Neural cell (in vitro differentiated cells): ENCODE measurements at regions not wholly inside any gene's neighbourhood (a gene's known extent, or its start where the extent isn't known, plus 50 kb on each side); places are given as distances from the start of the nearest gene placed in this dataset.

Experiments used
- EP300 ChIP-seq: fragments of 450-650 bp; conservative IDR thresholded peaks from 2 replicates; pipeline ENCODE4 v1.6.1; 2014; ENCODE audit warnings: antibody characterized with exemption, mild to moderate bottlenecking, moderate library complexity; ENCODE audit not compliant: poor library complexity, severe bottlenecking
- EZH2 ChIP-seq: fragments of 200-600, 300-800 bp; shearing (Covaris generic), sonication (generic); IDR thresholded peaks from 2 replicates; pipeline ENCODE4 v1.6.1; 2014; ENCODE audit warnings: antibody characterized with exemption, low read length, borderline replicate concordance, mild to moderate bottlenecking; ENCODE audit not compliant: insufficient read depth, poor library complexity, severe bottlenecking
- POLR2AphosphoS5 ChIP-seq: IDR thresholded peaks from 2 replicates; pipeline ENCODE4 v1.6.1; 2012
- RAD21 ChIP-seq: fragments of 450-650 bp; conservative IDR thresholded peaks from 2 replicates; pipeline ENCODE4 v1.6.1; 2014; ENCODE audit warnings: antibody characterized with exemption, mild to moderate bottlenecking, moderate library complexity
- SMC3 ChIP-seq: fragments of 450-650 bp; conservative IDR thresholded peaks from 2 replicates; pipeline ENCODE4 v1.6.1; 2014; ENCODE audit warnings: antibody characterized with exemption, mild to moderate bottlenecking, moderate library complexity; ENCODE audit not compliant: poor library complexity
- TF ChIP-seq, protein P1 (sequence below): fragments of 450-650 bp; IDR thresholded peaks from 2 replicates; pipeline ENCODE4 v1.5.1; 2014; ENCODE audit warnings: antibody characterized with exemption, mild to moderate bottlenecking, moderate library complexity; ENCODE audit not compliant: poor library complexity, severe bottlenecking

DNA sequence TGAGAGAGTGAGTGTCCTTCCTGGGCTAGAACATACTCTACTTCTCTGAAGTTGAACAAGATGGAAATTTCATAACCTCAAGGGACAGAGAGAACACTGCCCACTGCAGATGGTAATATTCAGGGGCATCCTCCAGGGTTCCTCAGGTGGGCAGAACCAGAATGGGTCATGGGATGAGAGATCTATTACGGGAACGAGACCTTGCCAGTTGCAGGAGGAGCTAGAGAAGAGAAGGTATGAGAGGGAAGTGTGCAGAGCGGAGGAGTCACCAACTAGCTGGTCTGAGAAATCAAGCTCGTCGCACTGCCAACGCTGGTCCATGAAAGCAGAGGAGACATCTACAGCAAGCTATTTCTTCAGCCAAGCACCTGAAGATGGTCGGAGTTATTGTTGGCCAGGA is 184.7 kb downstream of the TJP1 start:
- TF ChIP-seq, protein P1, sequence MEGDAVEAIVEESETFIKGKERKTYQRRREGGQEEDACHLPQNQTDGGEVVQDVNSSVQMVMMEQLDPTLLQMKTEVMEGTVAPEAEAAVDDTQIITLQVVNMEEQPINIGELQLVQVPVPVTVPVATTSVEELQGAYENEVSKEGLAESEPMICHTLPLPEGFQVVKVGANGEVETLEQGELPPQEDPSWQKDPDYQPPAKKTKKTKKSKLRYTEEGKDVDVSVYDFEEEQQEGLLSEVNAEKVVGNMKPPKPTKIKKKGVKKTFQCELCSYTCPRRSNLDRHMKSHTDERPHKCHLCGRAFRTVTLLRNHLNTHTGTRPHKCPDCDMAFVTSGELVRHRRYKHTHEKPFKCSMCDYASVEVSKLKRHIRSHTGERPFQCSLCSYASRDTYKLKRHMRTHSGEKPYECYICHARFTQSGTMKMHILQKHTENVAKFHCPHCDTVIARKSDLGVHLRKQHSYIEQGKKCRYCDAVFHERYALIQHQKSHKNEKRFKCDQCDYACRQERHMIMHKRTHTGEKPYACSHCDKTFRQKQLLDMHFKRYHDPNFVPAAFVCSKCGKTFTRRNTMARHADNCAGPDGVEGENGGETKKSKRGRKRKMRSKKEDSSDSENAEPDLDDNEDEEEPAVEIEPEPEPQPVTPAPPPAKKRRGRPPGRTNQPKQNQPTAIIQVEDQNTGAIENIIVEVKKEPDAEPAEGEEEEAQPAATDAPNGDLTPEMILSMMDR, result no peak
- no peak for TF ChIP-seq POLR2AphosphoS5
- no peak for TF ChIP-seq RAD21
- no peak for TF ChIP-seq EZH2
- TF ChIP-seq EP300, result no peak
- no peak for TF ChIP-seq SMC3
